H54 (cell line): ENCODE measurements at regions not wholly inside any gene's neighbourhood (a gene's known extent, or its start where the extent isn't known, plus 50 kb on each side); places are given as distances from the start of the nearest gene placed in this dataset.

Experiments
- DNase-seq: peaks from one replicate; pipeline ENCODE4 v3.0.0; 2011; ENCODE audit warnings: low spot score, mixed read lengths; ENCODE audit not compliant: insufficient read length
- FAIRE-seq: peaks from 3 replicates; lab custom pipeline; 2011; peaks lifted over from hg19 to GRCh38; lab: Jason Lieb, UNC
- POLR2A ChIP-seq: IDR thresholded peaks from 2 replicates; pipeline ENCODE4 v1.6.1; 2011; ENCODE audit warnings: low read depth, mild to moderate bottlenecking, low read length

DNA sequence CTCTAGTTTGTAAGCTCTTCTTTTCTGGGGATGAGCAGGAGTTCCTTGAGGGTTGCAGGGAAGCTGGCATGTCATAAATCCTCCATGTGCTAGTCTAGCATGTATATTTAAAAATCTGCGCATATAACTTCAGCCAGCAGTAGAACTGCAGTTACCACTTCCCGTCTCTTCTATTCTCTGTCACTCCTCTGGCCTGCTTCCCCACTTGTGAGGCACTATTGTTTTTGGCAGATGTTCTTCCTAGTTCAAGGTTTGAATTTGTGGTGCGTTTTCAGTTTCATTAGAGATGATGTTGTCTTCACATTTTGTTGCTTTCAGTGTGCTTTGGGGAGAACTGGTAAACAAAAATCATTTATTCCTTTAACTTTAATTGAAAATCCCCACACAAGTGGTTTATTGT lies 169.1 kb upstream of the ZPLD1 start:
- no peak for TF ChIP-seq POLR2A
- no peak for DNase-seq
- no peak for FAIRE-seq

DNA sequence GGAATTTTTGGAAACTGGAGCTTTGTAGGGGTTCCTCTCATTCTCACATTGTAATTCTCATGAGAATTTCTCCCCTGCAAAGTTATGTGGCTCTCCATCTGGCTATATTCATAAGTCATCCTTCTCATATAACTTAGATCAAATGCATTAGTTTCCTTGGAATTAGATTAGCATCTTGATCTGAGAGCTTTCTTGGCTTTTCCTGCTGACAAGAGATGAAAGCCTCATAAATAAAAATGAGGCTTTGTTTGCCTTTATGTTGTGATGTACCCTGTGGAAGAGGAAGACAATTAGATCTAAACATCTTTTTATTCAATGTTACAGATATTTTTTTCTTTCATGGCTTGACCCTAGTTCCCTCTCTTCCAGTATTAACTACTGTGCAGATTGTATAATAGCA lies 165.4 kb upstream of the ZPLD1 start:
- FAIRE-seq (no peak), DNase-seq (no peak)
- TF ChIP-seq POLR2A = no peak

DNA sequence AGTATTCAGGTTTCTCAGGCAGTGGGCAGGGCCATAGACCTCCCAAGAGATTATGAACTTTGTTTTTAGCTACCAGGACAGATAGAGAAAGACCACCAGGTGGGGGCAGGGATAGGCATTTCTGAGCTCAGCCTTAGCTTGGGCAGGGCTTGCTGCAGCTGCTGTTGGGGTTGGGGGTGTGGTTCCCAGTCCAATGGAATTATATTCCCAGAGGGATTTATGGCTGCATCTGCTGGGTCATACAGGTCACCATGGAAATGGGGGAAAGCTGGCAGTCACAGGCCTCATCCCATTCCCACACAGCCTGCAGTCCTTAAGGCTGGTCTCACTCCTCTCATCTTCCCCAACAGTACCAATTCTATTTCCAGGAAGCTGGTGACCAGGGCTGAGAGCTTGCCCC lies 144.6 kb upstream of the ZPLD1 start:
- DNase-seq = no peak
- no peak for TF ChIP-seq POLR2A
- no peak for FAIRE-seq

DNA sequence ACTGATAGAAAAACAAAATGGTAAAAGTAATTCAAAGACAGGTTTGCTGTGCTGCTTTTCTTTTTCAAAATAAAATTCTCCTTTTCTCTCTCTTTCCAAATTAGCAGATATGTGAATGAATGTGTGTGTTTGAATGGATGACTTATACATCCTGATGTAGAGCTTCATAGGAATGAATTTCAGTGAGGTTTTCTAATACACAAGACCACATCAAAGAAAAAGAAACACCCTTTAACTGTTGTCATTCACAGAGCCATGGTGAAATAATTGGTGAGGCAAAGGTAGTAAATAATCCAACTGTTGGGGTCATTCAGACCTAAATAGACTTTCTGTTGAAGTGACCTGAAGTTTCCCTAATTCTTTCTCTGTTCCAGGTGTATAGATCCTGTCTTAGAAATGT lies 139.1 kb upstream of the ZPLD1 start:
- TF ChIP-seq POLR2A = no peak
- no peak for FAIRE-seq
- DNase-seq = no peak

DNA sequence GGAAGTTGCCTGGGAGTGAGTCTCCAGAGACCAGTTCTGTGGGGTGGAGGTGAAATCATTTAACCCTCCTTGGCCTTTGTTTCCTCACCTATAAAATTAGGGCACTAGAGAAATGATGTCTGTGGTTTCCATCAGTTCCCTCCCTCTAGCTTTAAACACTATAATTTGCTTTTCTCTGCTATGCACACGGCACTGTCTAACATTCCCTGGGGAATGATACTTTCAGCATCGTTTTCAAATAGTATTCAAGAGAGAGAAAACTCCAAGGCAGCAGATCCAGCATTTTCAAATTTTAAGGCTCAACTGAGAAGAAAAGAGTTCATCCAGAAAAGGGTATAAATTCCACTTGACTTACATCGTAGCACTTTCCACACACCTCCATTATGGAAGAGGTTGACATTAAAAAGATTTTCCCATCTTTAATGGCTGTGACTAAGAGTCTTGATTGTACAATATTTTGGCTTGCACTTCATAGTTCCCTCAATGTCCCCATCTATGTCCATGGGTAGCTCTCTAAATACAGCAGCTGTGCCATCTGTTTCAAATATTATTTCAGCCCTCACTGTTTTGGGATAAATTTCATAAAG lies 137.7 kb upstream of the ZPLD1 start:
- no peak for TF ChIP-seq POLR2A
- FAIRE-seq = no peak
- DNase-seq = no peak

DNA sequence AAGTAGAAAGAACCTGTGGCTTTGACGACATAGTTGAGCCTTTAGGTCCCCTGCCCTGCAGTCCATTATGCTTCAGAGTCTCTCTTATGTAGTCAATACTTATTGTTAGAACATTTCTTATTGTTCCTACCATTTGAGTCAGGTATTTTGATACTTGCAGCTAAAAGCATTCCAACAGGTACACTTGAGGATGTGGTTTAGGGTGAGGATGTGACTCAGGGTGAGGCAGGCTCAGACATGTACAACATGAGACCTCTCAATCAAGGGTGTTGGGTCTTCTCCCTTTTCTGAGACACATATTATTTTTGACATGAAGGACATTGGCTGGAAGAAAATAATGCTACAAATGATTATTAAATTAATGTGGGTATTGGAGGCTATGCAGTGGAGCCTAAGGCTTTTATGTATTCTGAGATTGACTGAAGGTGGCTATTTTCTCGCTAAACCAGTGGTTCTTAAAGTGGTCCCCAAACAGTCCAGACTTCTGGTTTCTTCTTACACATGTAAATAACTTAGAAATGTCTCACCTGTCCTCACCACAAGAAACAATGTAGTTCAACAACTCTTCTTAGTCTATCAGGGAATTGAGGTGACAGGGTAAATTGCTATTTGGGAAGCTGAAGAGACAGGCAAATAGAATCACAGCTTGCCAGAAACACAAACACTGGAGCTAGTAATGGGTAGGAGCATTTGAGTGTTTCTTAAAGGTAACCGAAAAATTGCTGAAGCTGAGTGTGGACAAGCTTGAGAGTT lies 135.5 kb upstream of the ZPLD1 start:
- FAIRE-seq (no peak), DNase-seq (no peak)
- TF ChIP-seq POLR2A = no peak

DNA sequence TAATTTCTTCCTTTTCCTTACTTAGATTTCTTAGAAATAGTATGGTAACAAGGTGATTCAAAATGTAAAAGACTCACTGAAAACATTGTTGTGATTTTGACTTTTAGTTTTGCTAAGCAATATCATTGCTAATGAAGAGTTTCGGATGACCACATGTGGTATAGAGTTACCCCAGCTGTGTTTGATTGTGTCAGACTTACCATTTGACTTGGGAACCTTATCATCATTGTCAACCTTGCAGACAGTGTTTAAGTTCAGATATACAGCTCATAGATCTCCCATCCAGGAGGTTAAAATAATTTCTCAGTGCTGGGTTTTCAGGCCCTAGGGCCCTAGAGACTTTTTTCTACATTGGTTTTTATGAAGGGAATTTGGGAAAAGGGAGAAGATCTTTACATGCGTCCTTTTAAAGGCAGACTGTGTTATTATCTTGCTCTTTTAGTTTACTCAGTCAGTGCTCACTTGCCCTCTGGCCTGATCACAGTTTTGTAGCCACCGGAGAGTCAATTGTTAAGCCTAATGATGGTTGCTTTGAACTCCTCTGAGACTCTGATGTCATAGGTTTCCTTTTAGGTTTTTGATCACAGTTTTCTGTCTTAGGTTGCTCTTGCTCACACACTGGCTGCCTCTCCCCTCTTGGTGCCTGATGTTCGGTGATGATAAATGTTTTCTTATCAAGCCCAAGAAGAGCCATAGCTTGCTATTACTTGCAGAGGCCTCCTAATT lies 133.5 kb upstream of the ZPLD1 start:
- no peak for TF ChIP-seq POLR2A
- no peak for DNase-seq
- no peak for FAIRE-seq

DNA sequence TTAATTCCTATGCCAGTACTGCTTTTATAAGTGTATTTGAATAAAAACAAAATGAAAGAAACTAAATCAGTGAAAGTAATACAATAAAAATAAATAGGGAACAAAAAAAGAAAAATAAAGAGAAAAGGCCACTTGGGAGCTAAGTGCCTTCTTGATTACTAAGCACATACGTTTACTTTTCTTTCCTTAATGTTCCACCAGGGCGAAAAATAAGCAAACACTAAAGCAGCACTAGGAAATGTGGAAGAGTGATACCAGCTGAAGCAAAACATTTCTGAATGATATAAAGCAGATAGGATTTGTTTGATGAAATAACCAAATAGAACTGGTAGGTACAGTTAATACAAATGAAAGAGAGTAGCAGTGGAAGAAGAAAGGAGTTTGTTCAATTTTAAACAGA lies 132.8 kb upstream of the ZPLD1 start:
- DNase-seq = no peak
- FAIRE-seq = no peak
- no peak for TF ChIP-seq POLR2A

DNA sequence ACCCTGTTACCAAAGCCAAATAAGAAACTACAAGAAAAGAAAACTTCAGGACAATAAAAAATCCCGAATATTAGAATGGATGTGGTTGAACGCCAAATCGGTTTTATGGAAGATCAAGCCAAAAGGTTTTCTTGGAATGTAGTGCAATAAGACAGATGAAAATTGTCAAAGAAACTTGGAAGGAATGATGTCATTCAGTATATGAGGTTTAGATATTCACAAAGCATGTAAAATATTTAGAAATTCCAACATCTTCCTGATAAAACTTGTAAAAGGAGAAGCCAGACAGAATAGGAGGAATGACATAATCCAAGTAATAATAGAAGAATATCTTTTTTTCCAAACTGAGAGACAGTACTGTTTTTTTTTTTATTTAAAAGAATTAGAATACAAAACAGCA lies 130.3 kb upstream of the ZPLD1 start:
- DNase-seq = no peak
- no peak for TF ChIP-seq POLR2A
- FAIRE-seq = no peak

DNA sequence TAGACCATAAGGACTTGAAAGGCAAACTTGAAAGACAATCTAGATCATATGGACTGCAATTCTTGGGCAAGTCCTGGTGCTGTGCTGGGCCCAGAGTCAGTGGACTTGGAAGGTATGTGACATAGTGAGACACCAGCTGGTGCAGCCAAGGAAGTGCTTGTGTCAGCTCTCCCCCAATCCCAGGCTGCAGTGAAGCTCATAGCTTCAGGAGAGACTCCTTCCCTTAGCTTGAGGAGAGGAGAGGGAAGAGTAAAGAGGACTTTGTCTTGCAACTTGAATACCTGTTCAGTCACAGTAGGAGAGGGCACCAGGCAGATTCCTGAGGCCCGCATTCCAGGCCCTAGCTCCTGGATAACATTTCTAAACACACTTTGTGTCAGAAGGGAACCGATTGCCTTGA lies 127.4 kb upstream of the ZPLD1 start:
- DNase-seq (no peak), FAIRE-seq (no peak)
- no peak for TF ChIP-seq POLR2A

DNA sequence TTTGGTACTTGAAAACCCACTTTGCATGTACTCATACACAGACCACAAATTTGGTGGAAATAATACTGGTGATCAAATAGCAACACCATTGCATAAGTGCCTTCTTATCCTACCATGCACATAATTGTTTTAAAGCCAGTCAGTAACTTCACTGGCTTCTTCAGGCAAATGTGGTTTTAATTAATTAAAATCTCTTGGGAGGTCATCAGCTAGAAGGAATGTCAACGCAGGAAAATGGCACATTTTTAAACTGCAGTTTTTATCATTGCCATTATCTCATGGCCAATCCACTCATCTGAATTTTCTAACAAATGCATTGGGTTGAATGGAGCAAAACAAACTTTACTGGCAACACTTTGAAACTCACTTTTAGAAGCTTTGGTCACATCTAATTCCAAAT lies 105.7 kb upstream of the ZPLD1 start:
- DNase-seq (no peak), FAIRE-seq (no peak)
- TF ChIP-seq POLR2A = no peak

DNA sequence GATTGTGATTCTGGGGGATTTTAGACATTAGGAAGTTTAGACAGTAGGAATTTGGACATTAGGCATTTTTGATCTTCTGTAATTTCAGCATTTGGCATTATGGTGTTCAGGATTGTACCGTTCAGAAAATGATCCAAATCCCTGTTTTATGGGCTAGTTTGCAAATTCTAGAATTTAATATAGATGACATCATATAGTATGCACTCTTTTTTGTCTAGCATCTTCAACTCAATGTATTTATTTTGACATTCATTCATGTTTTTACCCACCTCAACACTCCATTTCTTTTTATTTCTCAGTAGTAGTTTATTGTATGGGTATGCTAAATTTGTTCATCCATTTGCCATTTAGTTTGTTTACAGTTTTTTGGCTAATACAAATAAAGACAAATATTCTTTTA lies 105.3 kb upstream of the ZPLD1 start:
- DNase-seq = no peak
- FAIRE-seq = no peak
- no peak for TF ChIP-seq POLR2A

DNA sequence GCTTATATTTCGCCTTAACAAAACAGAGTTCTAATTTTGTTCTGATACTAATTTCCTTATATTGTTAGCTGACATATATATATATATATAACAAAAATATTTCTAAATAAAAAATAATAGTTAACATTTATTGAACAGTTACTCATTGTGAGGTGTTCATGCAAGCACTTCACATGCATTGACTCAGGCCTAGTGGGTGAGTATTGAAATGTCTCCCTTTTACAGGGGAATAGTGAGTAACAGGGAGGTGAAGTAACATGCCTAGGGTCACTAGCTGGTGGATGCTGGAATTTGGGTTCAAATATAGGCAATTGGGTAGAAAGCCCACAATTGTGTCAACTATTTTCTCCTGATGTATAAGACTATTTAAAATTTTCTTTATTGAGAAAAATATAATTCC lies 102.6 kb upstream of the ZPLD1 start:
- FAIRE-seq (no peak), DNase-seq (no peak)
- TF ChIP-seq POLR2A = no peak

DNA sequence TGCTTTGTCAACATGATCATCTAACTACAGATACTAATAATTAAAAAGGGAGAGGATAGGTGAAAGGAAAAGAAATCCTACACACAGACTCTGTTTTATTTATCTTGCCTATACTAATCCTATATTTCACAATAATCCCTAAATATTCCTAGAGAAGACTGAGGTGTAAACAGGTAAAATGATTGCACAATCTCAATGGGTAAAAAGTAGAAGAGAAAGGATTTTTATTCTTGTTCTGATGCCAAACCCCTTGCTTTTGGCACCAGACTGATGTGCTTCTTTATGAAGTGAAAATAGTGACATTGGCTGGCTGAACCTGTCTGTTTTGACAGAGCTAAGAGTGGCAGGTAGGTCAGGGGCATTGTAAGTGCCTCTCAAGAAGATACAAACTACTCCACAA lies 101.9 kb upstream of the ZPLD1 start:
- no peak for TF ChIP-seq POLR2A
- no peak for FAIRE-seq
- DNase-seq = no peak

DNA sequence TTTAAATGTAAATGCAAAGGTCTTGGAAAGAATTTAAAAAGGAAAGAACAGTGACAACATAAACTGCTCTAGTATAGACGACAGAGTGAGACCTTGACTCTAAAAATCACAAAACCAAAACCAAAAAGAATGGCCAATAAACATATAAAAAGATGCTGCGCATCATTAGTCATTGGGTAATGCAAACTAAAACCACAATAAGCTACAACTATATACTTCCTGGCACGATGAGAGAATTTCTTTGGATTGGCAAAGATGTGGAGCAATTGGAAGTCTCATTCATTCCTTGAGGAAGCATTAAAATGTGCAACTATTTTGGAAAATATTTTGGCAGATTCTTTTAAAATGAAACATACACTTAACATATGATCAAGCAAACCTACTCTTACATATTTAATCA lies 98.7 kb upstream of the ZPLD1 start:
- no peak for FAIRE-seq
- DNase-seq = no peak
- no peak for TF ChIP-seq POLR2A

DNA sequence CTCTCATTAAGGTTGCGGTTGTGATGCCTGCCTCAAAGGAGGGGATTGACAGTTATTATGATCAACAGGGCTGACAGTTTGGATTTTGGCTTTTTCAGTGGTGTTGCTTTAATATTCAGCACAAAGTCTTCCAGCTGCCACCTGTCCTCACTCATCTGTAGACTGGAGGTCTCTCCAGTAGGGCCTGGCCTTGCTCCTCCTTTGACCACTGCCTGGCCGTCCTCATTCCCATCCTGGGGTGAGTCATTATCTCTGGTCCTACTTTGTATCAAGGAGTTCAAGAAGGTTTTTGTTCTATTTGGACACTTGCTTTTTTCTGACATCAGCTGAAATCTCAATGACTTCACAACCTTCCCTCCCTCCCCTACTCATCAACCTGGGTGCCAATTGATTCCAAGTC lies 95.1 kb upstream of the ZPLD1 start:
- no peak for TF ChIP-seq POLR2A
- no peak for DNase-seq
- FAIRE-seq = no peak
